B cell (primary cell): ENCODE measurements at regions not wholly inside any gene's neighbourhood (a gene's known extent, or its start where the extent isn't known, plus 50 kb on each side); places are given as distances from the start of the nearest gene placed in this dataset.

Source experiments
- CTCF ChIP-seq: fragments of 200-600 bp; IDR thresholded peaks from one replicate; pipeline ENCODE4 v1.8.0; 2022; ENCODE audit warnings: antibody characterized with exemption, mild to moderate bottlenecking
- EZH2 ChIP-seq: IDR thresholded peaks from 2 replicates; pipeline ENCODE4 v1.6.1; 2012; ENCODE audit warnings: borderline replicate concordance, low read depth, mild to moderate bottlenecking, moderate library complexity, low read length; ENCODE audit not compliant: insufficient read depth, poor library complexity, severe bottlenecking

- TF ChIP-seq CTCF = no peak
- TF ChIP-seq EZH2 = no peak
Measured at GRCh38 chr7:84328571-84328970, 134.0 kb upstream of the SEMA3A start.
